ENCODE measurements at regions not wholly inside any gene's neighbourhood (a gene's known extent, or its start where the extent isn't known, plus 50 kb on each side); places are given as distances from the start of the nearest gene placed in this dataset.
A peak's percentile ranks its signal among the peaks of the same experiment; 100 is the strongest.

GRCh38 chr15:95174301-95175259 lies 943.2 kb downstream of the MCTP2 start:
- H3K27me3 ChIP-seq = no peaks in the 10 kb centered on the region
- H3K9me3 ChIP-seq (replicated peaks in 1 of 3) = no peaks in the 10 kb centered on the region
- TF ChIP-seq POLR2A (IDR thresholded peaks at IDR 0.05) = no peak
- TF ChIP-seq CTCF (IDR thresholded peaks at IDR 0.05) = no peak
- DNase-seq = peak in 3 of 7 donors; percentile 10 to 16 (median 14)
- H3K4me3 ChIP-seq = no peak overlapping the region
- intact Hi-C loops (cut with DNase I) = no loop called here
- H3K27ac ChIP-seq = peak overlapping the region in 1 of 5 donors; percentile 86
- WGBS, 4 donors = 55 to 59% (median 57%) methylated on average over 9 of the region's 9 CpGs
- H3K36me3 ChIP-seq (replicated peaks in 1 of 2) = no peaks in the 10 kb centered on the region
- H3K4me1 ChIP-seq (replicated peaks in 1 of 2) = no peaks in the 10 kb centered on the region

DNA sequence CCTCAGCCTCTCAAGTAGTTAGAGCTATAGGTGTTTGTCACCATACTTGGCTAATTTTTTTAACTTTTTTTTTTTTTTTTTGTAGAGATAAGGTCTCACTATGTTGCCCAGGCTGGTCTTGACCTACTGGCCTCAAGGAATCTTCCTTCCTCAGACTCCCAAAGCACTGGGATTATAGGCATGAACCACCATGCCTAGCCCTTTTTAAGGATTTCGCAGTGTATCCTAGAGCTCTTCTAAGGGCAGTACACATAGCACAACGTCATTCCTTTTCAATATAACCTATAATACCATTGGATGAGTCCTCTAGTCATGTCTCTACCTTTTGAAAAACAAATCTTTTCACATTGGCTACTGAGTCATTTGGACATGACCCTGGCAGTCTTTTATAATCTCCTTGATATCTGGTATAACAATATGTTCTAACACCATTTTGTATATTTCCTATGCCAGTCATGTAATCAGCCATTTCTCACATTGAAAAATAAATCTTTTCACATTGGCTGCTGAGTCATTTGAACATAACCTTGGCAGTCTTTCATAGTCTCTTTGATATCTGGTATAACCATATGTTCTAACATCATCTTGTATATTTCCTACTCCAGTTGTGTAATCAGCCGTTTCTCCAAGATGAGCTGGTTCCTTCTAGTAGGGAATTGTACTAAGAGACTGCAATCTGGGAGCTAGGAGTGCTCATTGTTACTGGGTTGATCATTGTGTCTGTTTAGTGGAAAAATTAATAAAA lies 944.7 kb downstream of the MCTP2 start:
- H3K27ac ChIP-seq = peak overlapping the region in 1 of 5 donors; percentile 49
- 48 to 66% (median 59%) methylated on average over 3 of the region's 3 CpGs for WGBS, 4 donors
- no peaks in the 10 kb centered on the region for H3K9me3 ChIP-seq (replicated peaks in 1 of 3)
- DNase-seq = no peak
- H3K36me3 ChIP-seq (replicated peaks in 1 of 2) = no peaks in the 10 kb centered on the region
- no peaks in the 10 kb centered on the region for H3K27me3 ChIP-seq
- TF ChIP-seq CTCF (IDR thresholded peaks at IDR 0.05) = no peak
- no peak for TF ChIP-seq POLR2A (IDR thresholded peaks at IDR 0.05)
- no peaks in the 10 kb centered on the region for H3K4me1 ChIP-seq (replicated peaks in 1 of 2)
- no peak overlapping the region for H3K4me3 ChIP-seq
- intact Hi-C loops (cut with DNase I) = no loop called here

- H3K27me3 ChIP-seq = no peaks in the 10 kb centered on the region
- 72 to 84% (median 80%) methylated on average over 6 of the region's 6 CpGs for WGBS, 4 donors
- H3K9me3 ChIP-seq (replicated peaks in 1 of 3) = no peaks in the 10 kb centered on the region
- TF ChIP-seq POLR2A (IDR thresholded peaks at IDR 0.05) (no peak), CTCF (IDR thresholded peaks at IDR 0.05) (peak in 1 of 6 experiments; percentile 12)
- H3K27ac ChIP-seq = no peak overlapping the region
- intact Hi-C loops (cut with DNase I) = no loop called here
- H3K4me3 ChIP-seq = no peak overlapping the region
- no peaks in the 10 kb centered on the region for H3K4me1 ChIP-seq (replicated peaks in 1 of 2)
- no peak for DNase-seq
- no peaks in the 10 kb centered on the region for H3K36me3 ChIP-seq (replicated peaks in 1 of 2)
These were observed 945.6 kb downstream of the MCTP2 start for GRCh38 chr15:95176794-95177577.

GRCh38 chr15:95180530-95180929 lies 949.2 kb downstream of the MCTP2 start:
- TF ChIP-seq POLR2A (IDR thresholded peaks at IDR 0.05) = no peak
- TF ChIP-seq CTCF (IDR thresholded peaks at IDR 0.05) = no peak
- no peaks in the 10 kb centered on the region for H3K27me3 ChIP-seq
- H3K4me1 ChIP-seq (replicated peaks in 1 of 2) = no peaks in the 10 kb centered on the region
- no peaks in the 10 kb centered on the region for H3K9me3 ChIP-seq (replicated peaks in 1 of 3)
- H3K4me3 ChIP-seq = no peak overlapping the region
- no peaks in the 10 kb centered on the region for H3K36me3 ChIP-seq (replicated peaks in 1 of 2)
- no peak overlapping the region for H3K27ac ChIP-seq
- no peak for DNase-seq
- intact Hi-C loops (cut with DNase I) = no loop called here
